H9 (cell line): ENCODE measurements at regions not wholly inside any gene's neighbourhood (a gene's known extent, or its start where the extent isn't known, plus 50 kb on each side); places are given as distances from the start of the nearest gene placed in this dataset.

ENCODE experiments used
- DNase-seq: peaks from one replicate; pipeline ENCODE4 v3.0.0-alpha.2; 2017
- H2AFZ ChIP-seq: one replicate; pipeline ENCODE4 v1.6.1; 2013; ENCODE audit warnings: mild to moderate bottlenecking, low read length, control low read depth, moderate library complexity
- H2AK5ac ChIP-seq: 2 replicates; pipeline ENCODE4 v1.6.1; 2013; ENCODE audit warnings: low read length, control low read depth, mixed read lengths; ENCODE audit not compliant: insufficient read length
- H2BK120ac ChIP-seq: one replicate; pipeline ENCODE4 v1.6.1; 2013; ENCODE audit warnings: low read depth, mild to moderate bottlenecking, low read length, control low read depth, inconsistent platforms; ENCODE audit not compliant: poor library complexity, severe bottlenecking
- H2BK12ac ChIP-seq: 2 replicates; pipeline ENCODE4 v1.6.1; 2013; ENCODE audit warnings: low read length, control low read depth, mixed read lengths, low read depth; ENCODE audit not compliant: insufficient read length
- H2BK15ac ChIP-seq: 2 replicates; pipeline ENCODE4 v1.6.1; 2013; ENCODE audit warnings: low read depth, low read length, control low read depth
- H2BK20ac ChIP-seq: one replicate; pipeline ENCODE4 v1.6.1; 2013; ENCODE audit warnings: low read depth, mild to moderate bottlenecking, low read length, control low read depth, inconsistent platforms; ENCODE audit not compliant: poor library complexity, severe bottlenecking
- H2BK5ac ChIP-seq: 2 replicates; pipeline ENCODE4 v1.6.1; 2013; ENCODE audit warnings: low read length, control low read depth, mixed read lengths; ENCODE audit not compliant: insufficient read length
- H3K14ac ChIP-seq: 2 replicates; pipeline ENCODE4 v1.6.1; 2013; ENCODE audit warnings: low read length, control low read depth; ENCODE audit not compliant: insufficient read depth
- H3K18ac ChIP-seq: 2 replicates; pipeline ENCODE4 v1.6.1; 2013; ENCODE audit warnings: low read depth, mild to moderate bottlenecking, mixed read lengths, low read length, control low read depth; ENCODE audit not compliant: insufficient read length
- H3K23ac ChIP-seq: 2 replicates; pipeline ENCODE4 v1.6.1; 2013; ENCODE audit warnings: low read length, control low read depth, mixed read lengths, low read depth; ENCODE audit not compliant: insufficient read length
- H3K23me2 ChIP-seq: 2 replicates; pipeline ENCODE4 v1.6.1; 2013; ENCODE audit warnings: low read depth, mild to moderate bottlenecking, mixed read lengths, low read length, control low read depth; ENCODE audit not compliant: insufficient read length, poor library complexity, severe bottlenecking
- H3K27ac ChIP-seq: 2 replicates; pipeline ENCODE4 v1.5.1; 2013; ENCODE audit warnings: low read length, control low read depth, mixed read lengths, low read depth; ENCODE audit not compliant: insufficient read length
- H3K27me3 ChIP-seq: 2 replicates; pipeline ENCODE4 v1.6.1; 2013; ENCODE audit warnings: low read length, control low read depth, inconsistent platforms; ENCODE audit not compliant: insufficient read depth
- H3K4ac ChIP-seq: 2 replicates; pipeline ENCODE4 v1.6.1; 2013; ENCODE audit warnings: low read depth, mild to moderate bottlenecking, control low read depth, inconsistent platforms, low read length, moderate library complexity
- H3K4me1 ChIP-seq: 2 replicates; pipeline ENCODE4 v1.6.1; 2013; ENCODE audit warnings: low read length, control low read depth, inconsistent platforms; ENCODE audit not compliant: insufficient read depth
- H3K4me2 ChIP-seq: 2 replicates; pipeline ENCODE4 v1.6.1; 2013; ENCODE audit warnings: low read length, control low read depth, mixed read lengths; ENCODE audit not compliant: insufficient read length, insufficient read depth
- H3K56ac ChIP-seq: 2 replicates; pipeline ENCODE4 v1.6.1; 2013; ENCODE audit warnings: low read depth, mild to moderate bottlenecking, mixed read lengths, low read length, control low read depth; ENCODE audit not compliant: insufficient read length
- H3K79me1 ChIP-seq: 2 replicates; pipeline ENCODE4 v1.6.1; 2013; ENCODE audit warnings: low read depth, mild to moderate bottlenecking, moderate library complexity, low read length, control low read depth, inconsistent platforms; ENCODE audit not compliant: insufficient read depth, poor library complexity, severe bottlenecking
- H3K79me2 ChIP-seq: 2 replicates; pipeline ENCODE4 v1.6.1; 2013; ENCODE audit warnings: low read length, control low read depth, inconsistent platforms; ENCODE audit not compliant: insufficient read depth
- H3K9ac ChIP-seq: 2 replicates; pipeline ENCODE4 v1.6.1; 2013; ENCODE audit warnings: low read length, control low read depth, mixed read lengths; ENCODE audit not compliant: insufficient read length; ENCODE audit errors: extremely low read depth
- H3K9me3 ChIP-seq: one replicate; pipeline ENCODE4 v1.6.1; 2013; ENCODE audit warnings: low read depth, low read length, inconsistent platforms; ENCODE audit not compliant: control insufficient read depth
- H3T11ph ChIP-seq: one replicate; pipeline ENCODE4 v1.6.1; 2013; ENCODE audit warnings: mild to moderate bottlenecking, low read length, control low read depth, inconsistent platforms
- H4K20me1 ChIP-seq: one replicate; pipeline ENCODE4 v1.6.1; 2013; ENCODE audit not compliant: control insufficient read depth, insufficient read length, insufficient read depth
- H4K5ac ChIP-seq: 2 replicates; pipeline ENCODE4 v1.6.1; 2013; ENCODE audit warnings: low read depth, mild to moderate bottlenecking, mixed read lengths, low read length, control low read depth; ENCODE audit not compliant: insufficient read length
- H4K8ac ChIP-seq: replicated peaks from 2 replicates; pipeline ENCODE4 v1.6.1; 2013; ENCODE audit warnings: low read length, control low read depth, mixed read lengths, low read depth; ENCODE audit not compliant: insufficient read length
- H4K91ac ChIP-seq: 2 replicates; pipeline ENCODE4 v1.6.1; 2013; ENCODE audit warnings: low read depth, mild to moderate bottlenecking, moderate library complexity, mixed read lengths, low read length, control low read depth; ENCODE audit not compliant: insufficient read length
- H3K27ac Mint-ChIP-seq, 3 experiments: 2 replicates in 2 of 3; 3 replicates in 1 of 3; pipeline ENCODE4 v1.8.0; 2020 to 2021; ENCODE audit warnings: mixed read lengths in 3 of 3, mild to moderate bottlenecking in 1 of 3, moderate library complexity in 1 of 3
- H3K27me3 Mint-ChIP-seq: 2 replicates; pipeline ENCODE4 v1.8.0; 2021; ENCODE audit warnings: low read depth, mild to moderate bottlenecking, moderate library complexity, mixed read lengths
- H3K36me3 Mint-ChIP-seq, 3 experiments: 2 replicates in 2 of 3; 3 replicates in 1 of 3; pipeline ENCODE4 v1.8.0; 2020 to 2021; ENCODE audit warnings: low read depth in 3 of 3, mixed read lengths in 3 of 3; ENCODE audit not compliant: insufficient read depth in 1 of 3
- H3K4me1 Mint-ChIP-seq, 2 experiments: 2 replicates each; pipeline ENCODE4 v1.8.0; 2020; ENCODE audit warnings: mixed read lengths in 2 of 2
- H3K4me3 Mint-ChIP-seq, 2 experiments: 2 replicates in 1 of 2; 3 replicates in 1 of 2; pipeline ENCODE4 v1.8.0; 2020 to 2021; ENCODE audit warnings: mild to moderate bottlenecking in 2 of 2, mixed read lengths in 2 of 2, moderate library complexity in 1 of 2
- H3K9me3 Mint-ChIP-seq, 2 experiments: 2 replicates in 1 of 2; 3 replicates in 1 of 2; pipeline ENCODE4 v1.8.0; 2020; ENCODE audit warnings: mild to moderate bottlenecking in 2 of 2, mixed read lengths in 2 of 2, moderate library complexity in 1 of 2
- CTCF ChIP-seq: fragments of 200-600 bp; sonication (generic); conservative IDR thresholded peaks from 3 replicates; pipeline ENCODE4 v1.8.0; 2021; ENCODE audit warnings: antibody characterized with exemption, mild to moderate bottlenecking
- WGBS: extraction: QIAGEN DNeasy Blood & Tissue Kit; methylation state at CpG from one replicate; pipeline ENCODE4 v1.1.7; 2013; ENCODE audit warnings: missing lambda C conversion rate, low lambda C conversion rate, mixed read lengths; ENCODE audit not compliant: insufficient read length; ENCODE audit errors: extremely low coverage; 5-methylcytosine and 5-hydroxymethylcytosine counted together

DNA sequence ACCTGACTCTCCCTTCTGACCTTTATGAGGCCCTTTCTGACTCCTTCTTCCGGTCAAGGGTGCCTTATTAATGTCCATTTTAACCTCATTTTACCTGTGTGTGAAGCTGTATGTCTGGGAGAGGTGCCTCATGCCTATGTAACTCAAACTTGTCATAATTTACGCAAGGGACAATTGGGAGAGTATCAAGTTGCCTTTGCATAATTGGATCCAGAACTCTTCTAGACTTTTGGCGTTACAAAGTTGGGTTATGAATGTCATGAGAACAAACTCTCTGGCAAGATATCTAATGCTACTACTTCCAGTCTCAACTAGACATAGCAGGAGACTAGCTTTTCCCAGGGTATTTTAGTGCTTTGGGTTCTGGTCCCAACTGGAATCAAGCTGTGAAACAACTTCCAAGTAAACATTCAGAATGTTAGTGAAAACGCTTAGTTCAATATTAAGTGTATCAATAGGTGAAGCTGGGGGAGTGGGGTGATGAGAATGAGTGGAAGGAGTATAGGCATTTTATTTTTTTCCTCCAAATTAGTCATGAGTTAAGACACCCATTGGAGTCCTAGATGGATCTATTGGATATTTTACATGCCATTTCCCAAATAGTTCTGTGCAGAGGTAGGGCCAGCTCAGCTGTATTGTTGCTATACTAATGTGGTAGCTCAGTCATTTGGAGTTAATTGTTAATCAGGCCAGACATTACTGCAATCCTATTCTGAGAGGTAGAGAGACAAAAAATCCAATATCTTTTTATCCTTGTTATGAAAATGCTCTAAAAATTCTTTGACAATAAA lies 159.9 kb downstream of the TFAP2B start:
- H2BK120ac ChIP-seq, result no peak overlapping the region
- H3K18ac ChIP-seq, result no peak overlapping the region
- H3K23me2 ChIP-seq, result no peaks in the 10 kb centered on the region
- H3K4me2 ChIP-seq, result no peak overlapping the region
- H3K27me3 ChIP-seq, result no peaks in the 10 kb centered on the region
- no peak overlapping the region for H2AFZ ChIP-seq
- no peak overlapping the region for H2BK12ac ChIP-seq
- DNase-seq, result no peak
- H3K56ac ChIP-seq, result no peak overlapping the region
- no peak overlapping the region for H2AK5ac ChIP-seq
- no peak overlapping the region for H4K8ac ChIP-seq
- H3K79me1 ChIP-seq, result no peaks in the 10 kb centered on the region
- Mint-ChIP-seq H3K36me3 (no peaks in the 10 kb centered on the region; a peak in 1 of 7 replicates), H3K9me3 (no peaks in the 10 kb centered on the region), H3K4me1 (peaks cover 10 to 11% of the 10 kb centered on the region in 2 experiments), H3K27ac (no peak overlapping the region), H3K27me3 (no peaks in the 10 kb centered on the region; the same call in 1 of the 2 replicates), H3K4me3 (no peak overlapping the region)
- no peak overlapping the region for H3K23ac ChIP-seq
- H2BK5ac ChIP-seq, result no peak overlapping the region
- no peak for TF ChIP-seq CTCF
- H4K91ac ChIP-seq, result no peak overlapping the region
- H3K9ac ChIP-seq, result no peak overlapping the region
- 0 out of 2 replicates have a peak, but pooled peaks cover 2% of the 10 kb centered on the region for H3K4me1 ChIP-seq
- H3K14ac ChIP-seq, result no peak overlapping the region
- no peak overlapping the region for H2BK20ac ChIP-seq
- H3K4ac ChIP-seq, result no peak overlapping the region
- no peak overlapping the region for H3T11ph ChIP-seq
- H2BK15ac ChIP-seq, result no peak overlapping the region
- H3K27ac ChIP-seq, result no peak overlapping the region
- WGBS, result no CpG with 5 or more reads among the region's 4 CpGs
- H3K79me2 ChIP-seq, result no peaks in the 10 kb centered on the region
- no peaks in the 10 kb centered on the region for H3K9me3 ChIP-seq
- no peaks in the 10 kb centered on the region for H4K20me1 ChIP-seq
- H4K5ac ChIP-seq, result no peak overlapping the region
